SKM-1 (cell line): ENCODE measurements at regions not wholly inside any gene's neighbourhood (a gene's known extent, or its start where the extent isn't known, plus 50 kb on each side); places are given as distances from the start of the nearest gene placed in this dataset.
"Not testable (repeated sequence)": the region's sequence is repeated elsewhere in the genome, so short reads cannot be mapped to it uniquely, and the experiment has no call there.

Experiments used
- DNase-seq: peaks from one replicate; lab custom pipeline; 2025; ENCODE audit not compliant: unreplicated experiment; lab: John Stamatoyannopoulos, UW

DNA sequence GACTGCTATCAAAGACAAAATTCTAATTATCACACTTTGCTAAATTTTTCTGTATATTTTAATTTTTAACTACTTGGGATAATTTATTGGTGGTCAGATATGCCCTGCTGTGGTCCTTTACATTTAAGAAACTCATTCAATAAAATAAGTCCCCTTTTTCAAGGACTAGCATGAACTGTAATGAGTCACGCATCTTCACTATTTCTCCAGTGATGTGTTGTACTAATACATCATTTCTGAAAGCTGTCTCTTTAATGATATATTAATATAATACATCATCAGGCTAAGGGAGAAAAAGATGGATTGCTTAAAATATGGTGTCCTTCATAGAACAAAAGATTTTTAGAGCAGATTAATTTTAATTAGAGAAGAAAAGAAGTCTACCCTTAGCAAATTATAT, 901.4 kb downstream of the DIPK2A start:
- no peak for DNase-seq

DNA sequence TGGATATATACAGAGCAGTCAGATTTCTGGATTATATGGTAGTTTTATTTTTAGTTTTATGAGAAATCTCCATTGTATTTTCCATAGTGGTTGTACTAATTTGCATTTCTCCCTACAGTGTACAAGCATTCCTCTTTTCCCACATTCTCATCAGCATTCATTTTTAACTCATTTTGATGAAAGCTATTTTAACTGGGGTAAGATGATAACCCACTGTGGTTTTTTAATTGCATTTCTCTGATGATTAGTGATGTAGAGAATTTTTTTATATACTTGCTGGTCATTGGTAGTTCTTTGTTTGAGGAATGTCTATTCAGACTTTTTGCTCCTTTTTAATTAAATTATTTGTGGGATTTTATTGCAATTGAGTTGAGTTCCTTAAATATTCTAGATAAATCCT, 903.6 kb downstream of the DIPK2A start:
- no peak for DNase-seq

DNA sequence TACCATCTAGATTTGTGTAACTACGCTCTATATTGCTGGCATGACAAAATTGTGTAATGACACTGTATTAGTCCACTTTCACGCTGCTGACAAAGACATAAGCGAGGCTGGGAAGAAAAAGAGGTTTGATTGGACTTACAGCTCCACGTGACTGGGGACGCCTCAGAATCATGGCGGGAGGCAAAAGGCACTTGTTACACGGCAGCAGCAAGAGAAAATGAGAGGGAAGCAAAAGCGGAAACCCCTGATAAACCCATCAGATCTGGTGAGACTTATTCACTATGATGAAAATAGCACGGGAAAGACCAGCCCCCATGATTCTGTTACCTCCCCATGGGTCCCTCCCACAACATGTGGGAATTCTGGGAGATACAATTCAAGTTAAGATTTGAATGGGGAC, 905.7 kb downstream of the DIPK2A start:
- no peak for DNase-seq

DNA sequence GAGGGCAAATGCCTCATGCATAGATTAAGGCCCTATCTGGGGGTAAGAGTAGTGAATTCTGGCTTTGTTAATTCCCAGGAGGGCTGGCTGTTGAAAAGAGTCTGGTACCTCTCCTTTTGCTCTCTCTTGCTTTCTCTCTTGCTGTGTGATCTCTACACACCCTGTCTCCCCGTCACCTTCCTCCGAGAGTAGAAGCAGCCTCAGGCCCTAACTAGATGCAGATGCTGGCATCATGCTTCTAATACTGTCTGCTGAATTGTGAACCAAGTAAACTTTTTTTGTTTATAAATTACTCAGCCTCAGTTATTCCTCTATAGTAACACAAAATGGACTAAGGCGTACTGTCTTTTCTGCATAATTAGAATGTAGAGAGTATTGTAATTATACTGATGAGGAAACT, 908.1 kb downstream of the DIPK2A start:
- no peak for DNase-seq

DNA sequence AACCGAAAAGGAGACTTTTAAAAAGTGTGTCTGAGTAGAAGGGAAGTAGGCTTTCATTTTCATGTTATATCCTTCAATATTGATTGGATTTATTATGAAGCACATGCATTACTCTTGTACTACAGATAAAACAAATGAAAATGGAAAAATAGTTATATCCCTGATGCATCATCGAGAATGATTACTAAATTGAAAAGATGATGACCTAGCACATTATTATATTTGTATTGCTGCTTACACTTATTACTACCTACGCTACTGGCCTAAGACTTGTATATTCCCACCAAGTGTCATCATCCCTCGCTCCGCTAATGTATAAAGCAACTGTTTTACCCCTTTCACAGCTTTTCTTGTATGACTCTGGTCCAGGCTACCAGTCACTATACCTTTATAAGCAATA, 922.4 kb downstream of the DIPK2A start:
- DNase-seq = no peak

DNA sequence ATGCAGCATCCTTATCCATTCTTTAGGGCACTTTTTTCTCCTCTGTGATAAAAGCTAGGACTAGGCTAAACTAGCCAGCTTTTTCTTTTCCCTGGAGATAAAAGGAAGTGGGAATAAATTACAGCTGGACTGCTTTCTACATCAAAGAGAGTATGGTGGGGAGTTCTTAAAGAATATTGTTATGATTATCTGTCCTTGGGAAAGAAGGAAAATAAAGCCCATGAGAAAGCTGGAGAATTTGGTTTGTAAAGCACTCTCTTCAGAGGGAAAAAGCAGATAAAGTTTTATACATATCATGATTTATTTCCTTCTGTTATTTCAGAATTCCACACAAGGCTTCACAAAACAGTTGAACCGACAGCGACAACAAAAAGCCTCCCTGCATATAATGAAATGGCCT, 923.0 kb downstream of the DIPK2A start:
- DNase-seq = no peak

DNA sequence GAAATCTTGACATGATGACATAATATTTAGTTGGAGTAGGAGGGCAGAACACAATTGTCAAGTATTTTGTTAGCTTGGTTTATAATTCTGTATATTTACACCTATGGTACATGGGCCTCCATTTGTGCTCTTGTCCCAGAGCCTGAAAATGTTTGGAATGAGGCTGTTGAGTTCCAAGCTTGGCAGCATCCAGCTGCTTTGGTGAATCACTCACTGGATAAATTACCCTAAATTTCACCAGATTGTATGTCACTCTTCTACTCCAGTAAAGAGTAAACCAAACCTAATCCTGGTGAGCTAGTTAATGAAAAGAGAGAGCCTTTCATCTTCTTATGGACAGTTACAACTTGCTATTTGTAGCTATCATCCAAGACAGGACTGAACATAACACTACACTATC, 928.7 kb downstream of the DIPK2A start:
- DNase-seq = no peak

DNA sequence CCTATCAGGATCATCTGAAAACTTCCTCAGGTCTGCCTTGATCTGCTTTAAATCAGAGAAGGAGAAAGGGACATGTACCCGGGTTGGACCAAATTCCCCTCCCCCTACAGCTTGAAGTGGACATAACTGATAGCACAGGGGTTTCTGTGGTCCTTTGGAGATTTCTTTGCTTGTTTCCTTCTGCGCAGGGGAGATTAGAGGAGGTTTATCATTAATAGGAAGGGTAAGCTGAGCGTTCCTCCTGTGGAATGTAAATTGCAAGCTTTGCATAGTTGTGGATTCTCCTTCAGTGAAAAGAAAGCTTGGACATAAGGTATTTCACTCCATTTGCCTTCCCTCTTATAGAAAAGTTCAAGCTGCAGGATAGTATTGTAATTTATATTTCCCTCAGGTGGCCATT, 936.0 kb downstream of the DIPK2A start:
- not testable (repeated sequence) for DNase-seq

DNA sequence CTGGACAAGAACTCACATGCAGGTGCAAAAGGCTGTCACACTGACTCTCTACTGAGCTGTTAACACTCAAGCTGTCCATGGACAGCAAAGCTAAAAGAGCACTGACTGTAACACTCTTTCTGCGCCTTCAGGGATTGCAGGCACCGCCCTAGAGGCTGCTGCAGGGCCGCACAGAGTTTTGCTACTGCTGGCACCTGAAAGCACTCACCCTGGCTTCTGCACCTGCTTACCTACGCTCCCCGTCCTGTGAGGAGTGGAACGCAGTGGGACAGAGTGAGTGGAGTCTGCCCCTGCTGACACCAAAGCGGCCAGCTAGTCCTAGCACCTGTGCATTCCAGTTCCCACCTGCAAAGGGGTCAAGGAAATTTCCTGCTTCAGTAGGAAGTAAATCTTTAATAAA, 941.3 kb downstream of the DIPK2A start:
- no peak for DNase-seq

DNA sequence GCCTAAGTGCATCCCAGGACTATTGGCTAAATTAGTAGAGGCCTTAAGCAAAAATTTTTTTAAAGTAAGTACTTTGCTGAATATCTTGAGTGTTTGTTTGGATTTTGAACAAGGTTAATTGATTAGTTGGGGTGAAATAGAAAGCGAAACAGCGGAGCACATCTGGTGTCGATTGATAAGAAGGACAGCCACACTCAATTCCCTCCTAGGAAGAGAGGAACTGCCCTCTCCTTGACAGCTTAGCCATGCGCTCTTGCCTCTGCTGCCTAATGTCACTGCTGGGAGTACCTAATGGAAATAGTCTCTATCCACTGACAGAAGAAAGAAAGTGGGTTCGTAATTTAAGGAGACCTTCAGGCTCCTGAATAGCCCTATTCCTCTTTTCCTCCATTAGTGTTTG, 943.6 kb downstream of the DIPK2A start:
- no peak for DNase-seq

DNA sequence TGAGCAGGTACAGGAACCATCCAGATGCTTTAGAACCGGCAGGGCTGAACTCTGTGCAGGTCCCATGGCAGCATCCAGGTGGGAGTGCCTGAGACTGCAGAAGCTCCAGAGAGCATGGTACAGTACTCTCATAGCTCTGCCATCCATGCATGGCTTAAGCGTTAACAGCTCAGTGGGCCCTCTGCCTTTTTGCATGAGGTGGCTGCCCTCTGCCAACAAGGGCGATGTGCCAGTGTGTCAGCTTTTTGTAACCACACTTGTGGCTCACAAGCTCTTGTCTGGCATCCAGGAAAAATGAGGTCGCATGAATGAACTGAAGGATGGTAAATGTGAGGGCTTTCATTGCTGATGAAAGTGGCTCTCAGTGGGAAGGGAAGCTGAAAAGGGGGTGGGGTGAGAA, 950.1 kb downstream of the DIPK2A start:
- no peak for DNase-seq

DNA sequence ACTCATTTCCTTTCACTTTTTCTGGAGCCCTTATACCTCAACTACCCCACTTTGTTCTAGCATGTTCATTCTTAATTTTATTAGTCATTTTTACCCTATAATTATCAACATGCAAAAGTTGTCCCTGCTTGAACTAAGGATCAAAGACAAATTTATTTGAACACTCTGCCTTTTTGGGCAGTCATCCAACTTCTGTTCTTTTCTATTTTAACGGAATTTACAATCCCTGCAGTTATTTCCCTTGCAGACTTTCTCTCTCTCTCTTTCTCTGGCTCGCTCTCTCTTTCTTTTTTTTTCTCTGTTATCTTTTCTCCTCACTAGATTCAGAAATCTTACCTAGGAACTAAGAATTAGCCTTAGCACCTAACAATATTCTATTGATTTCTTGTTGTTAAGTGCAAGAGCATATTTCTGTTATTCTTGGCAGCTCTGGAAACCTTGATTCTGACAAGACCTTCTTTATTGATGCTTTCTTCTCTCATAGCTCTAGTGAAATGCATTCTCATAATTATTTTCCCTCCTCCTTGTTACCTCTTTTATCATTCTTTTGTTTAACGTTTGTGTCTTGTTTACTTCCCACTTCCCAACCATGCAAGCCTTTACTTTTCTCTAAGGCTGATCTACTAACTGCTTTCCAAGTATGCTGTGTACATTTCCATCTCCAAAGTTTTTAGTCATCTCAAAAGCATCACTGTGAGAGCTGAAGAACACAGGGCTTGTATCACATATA, 951.6 kb downstream of the DIPK2A start:
- DNase-seq = no peak

DNA sequence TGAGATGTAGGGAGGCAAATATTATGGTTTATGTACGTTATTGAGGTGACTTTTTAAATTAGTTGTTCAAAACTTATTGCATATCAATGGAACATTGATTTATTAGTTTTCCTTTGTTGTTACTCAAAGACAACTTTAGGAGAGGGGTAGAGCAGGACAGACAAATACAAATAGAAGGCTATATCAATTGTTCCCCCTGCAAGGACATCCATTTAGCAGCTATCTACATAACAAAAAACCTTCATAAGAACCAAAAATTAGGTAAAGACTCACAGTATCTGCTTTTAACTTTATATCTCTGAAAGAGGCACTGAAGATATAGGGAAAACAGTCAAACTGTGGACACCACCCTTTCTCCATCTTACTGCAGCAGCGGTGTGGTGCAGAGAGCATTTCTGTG, 958.8 kb downstream of the DIPK2A start:
- DNase-seq = no peak

DNA sequence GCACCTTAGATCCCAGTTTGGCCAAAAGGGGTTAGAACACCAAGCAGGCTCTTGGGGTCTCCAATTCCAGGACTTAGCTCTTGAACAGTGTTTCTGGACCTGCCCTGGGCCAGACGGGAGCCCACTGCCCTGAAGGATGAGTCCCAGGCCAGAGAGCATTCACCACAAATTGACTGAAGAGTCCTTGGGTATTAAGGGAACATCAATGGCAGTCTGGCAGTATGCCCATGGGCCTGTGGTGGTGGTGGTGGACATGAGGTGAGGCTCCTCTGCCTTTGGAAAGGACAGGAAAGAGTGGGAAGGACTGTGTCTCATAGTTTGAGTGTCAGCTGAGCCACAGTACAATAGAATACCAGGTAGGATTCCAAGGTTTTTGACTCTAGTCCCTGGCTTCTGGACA, 960.0 kb downstream of the DIPK2A start:
- no peak for DNase-seq

DNA sequence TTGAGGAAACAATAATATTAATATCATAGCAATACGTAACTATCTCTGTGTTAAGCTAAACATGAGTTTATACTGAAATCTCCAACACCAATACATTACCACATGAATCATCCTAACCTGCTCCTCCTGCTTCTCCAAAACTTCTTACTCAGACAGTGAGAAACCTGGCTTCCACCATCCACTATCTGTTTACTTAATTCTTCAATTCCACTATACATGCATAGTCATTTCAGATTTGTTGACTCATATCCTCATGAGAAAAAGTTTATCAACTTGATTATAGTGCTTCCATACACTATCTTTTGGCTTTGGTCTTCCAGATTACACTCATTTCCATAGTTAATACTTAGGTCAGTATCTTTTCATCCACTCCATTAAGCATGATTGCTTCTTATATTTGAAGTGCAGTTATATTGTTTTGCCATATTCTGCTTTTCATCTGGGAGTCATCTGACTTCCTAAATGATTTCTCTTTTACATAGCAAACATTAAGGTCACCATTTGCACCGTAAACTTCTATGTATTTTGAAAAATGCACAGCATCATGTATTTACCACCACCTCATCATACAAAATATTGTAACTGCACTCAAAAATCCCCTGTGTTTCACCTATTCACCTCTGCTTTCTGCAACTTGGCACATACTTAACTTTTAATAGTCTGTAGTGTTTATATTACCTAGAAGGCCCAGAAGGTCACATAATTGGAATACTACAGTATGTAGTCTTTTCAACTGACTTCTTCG, 970.6 kb downstream of the DIPK2A start:
- DNase-seq = no peak

DNA sequence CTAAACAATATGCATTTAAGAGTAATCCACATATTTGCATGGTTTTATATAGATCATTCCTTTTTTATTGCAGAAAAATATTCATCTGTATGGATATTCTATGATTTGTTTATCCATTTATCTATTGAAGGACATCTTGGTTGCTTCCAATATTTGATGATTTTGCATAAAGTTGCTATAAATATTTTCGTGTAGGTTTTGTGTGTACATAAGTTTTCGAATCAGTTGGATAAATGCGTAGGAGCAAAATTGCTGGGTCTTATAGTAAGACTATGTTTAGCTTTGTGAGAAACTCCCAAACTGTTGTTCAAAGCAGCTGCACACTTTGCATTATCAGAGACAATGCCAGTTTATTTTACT, 971.2 kb downstream of the DIPK2A start:
- no peak for DNase-seq

DNA sequence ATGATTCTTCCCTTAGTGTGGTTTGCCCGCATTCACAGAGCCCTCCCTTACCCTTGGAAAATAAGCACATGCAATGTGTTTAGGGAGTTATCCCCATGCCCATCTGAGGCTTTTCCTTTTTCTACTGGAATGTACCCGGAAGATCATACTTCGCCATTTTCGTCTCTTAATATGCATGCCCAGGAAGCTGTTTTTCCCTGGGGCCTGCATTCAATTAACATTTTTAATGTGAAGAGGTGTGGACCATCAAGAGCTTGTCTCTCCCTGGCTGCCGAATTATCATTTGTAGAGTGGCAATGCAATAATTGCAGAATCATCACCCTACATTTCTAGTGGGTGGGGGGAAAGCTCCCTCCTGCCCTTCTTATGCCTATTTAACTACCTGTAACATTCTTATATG, 976.3 kb downstream of the DIPK2A start:
- DNase-seq = no peak

DNA sequence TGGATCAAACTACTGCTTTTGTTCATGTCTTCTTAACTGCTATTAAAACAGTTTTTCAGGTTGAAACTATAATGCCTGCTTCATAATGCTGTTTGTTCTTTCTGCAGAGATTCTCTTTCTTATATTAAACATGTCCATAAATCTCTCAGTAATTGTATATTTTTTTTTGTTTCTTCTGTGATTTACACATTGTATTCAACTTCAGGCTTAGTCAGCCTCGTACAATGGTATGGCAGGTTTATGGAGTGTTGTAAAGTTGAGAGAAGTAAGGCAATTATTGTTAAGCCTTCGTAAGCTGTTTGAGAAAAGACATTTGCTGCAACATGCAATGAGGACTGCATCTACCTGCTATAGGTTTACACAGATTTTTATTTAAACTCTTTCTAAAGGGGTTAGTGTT, 977.1 kb downstream of the DIPK2A start:
- DNase-seq = no peak

DNA sequence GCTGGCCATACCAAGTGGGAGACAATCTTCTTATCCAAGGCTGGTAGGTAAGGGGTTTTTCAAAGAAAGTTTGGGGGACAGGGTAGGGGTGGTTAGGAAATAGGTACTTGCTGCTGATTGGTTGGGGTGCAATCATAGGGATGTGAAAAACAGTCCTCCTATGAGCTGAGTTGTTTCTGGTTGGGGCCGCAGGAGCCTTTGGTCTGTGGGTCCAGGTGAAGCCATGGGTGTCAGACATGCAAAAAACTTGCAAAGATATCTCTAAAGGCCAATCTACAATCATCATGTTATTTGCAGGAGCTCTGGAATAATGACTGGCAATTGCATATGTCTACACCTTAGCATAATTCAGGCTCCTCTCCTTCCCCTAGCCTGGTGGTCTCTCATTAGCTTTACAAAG, 982.3 kb downstream of the DIPK2A start:
- no peak for DNase-seq

DNA sequence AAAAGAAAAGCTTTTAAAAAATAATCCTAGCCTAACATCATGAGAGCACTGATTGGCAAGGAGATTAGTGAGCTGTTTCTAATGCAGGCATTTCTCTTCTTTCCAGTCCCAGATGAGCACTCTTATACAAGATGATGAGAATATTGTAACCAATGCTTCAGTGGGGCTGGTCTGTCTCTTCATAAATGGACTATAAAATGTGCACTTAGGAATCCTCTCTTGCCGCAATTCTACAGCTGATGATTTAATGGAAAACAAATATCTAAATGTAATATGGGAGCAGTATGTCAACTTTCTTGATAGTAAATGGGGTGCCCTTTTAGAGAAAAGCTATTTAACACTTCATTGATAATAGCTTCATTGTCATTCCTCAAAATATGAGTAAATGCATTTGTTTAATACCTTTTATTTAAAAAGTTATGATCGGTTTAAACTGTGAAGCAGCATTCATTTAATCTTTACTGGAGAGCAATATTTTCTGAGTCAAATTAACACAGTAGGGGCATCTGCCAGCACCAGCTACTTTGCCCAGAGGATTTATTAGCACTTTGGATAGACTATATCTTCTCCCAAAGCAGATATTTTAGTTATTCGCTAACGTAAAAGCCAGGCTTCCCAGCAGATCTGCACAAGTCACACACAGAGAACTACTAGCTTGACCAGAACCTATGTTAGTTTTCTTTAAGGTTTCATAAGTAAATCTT, 985.9 kb downstream of the DIPK2A start:
- DNase-seq = no peak

DNA sequence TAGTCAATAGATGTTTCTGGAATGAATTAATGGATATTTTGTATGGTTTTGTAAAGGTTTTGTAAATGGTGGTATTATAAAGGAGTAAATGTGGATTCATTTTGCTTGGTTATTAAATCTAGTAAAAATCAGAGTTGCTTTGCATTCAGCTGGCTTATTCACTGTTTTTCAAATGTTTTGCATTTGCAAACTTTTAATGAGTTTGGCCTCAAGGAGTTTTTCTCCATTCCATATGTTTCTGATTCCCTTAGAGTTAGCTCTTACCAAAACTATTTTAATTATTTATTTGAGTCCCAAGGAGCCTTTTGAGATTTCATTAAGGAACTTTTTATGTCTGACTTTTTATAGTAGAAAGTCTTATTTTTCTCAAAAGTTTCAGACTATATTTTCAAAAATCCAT, 992.2 kb downstream of the DIPK2A start:
- DNase-seq = no peak

DNA sequence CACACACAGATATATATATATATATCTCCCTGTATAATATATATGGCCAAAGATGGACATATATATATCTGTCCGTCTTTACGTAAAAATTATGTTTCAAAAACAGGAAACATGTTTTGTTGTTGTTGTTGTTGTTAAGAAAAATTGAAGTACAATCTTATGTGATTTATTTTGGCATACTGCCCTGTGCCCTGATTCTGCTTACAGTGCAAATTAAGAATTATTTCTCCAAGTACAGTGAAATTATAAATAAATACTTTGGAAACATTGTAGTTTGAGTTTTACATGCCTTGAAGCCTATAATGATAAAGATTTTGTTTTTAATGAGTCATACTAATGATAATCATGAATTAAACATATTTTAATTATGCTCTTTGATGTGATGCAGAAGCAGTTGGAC, 994.9 kb downstream of the DIPK2A start:
- DNase-seq = no peak
